Peyer's patch (tissue), 4 donors: ENCODE measurements at regions not wholly inside any gene's neighbourhood (a gene's known extent, or its start where the extent isn't known, plus 50 kb on each side); places are given as distances from the start of the nearest gene placed in this dataset.
"Not testable (repeated sequence)": the region's sequence is repeated elsewhere in the genome, so short reads cannot be mapped to it uniquely, and the experiment has no call there.

Experiments used
- CTCF ChIP-seq, 6 experiments: fragments of 450-650 bp in 4 of 6; fragments of 200-600 bp in 2 of 6; sonication (generic) in 1 of 6; IDR thresholded peaks; one replicate each; pipeline ENCODE4 v1.5.1; 2017 to 2019; ENCODE audit warnings: antibody characterized with exemption in 6 of 6, mild to moderate bottlenecking in 3 of 6, moderate library complexity in 1 of 6
- POLR2A ChIP-seq, 2 donors: fragments of 450-650 bp; IDR thresholded peaks; one replicate each; pipeline ENCODE4 v1.5.1; 2017; ENCODE audit warnings: antibody characterized with exemption in 2 of 2, mild to moderate bottlenecking in 2 of 2, moderate library complexity in 2 of 2

GRCh38 chr6:4407710-4408109, 272.3 kb upstream of the ECI2 start:
- not testable (repeated sequence) for TF ChIP-seq CTCF, POLR2A (IDR thresholded peaks at IDR 0.05)
